HG02759 (cell line): ENCODE measurements at regions not wholly inside any gene's neighbourhood (a gene's known extent, or its start where the extent isn't known, plus 50 kb on each side); places are given as distances from the start of the nearest gene placed in this dataset.
"Not testable (repeated sequence)": the region's sequence is repeated elsewhere in the genome, so short reads cannot be mapped to it uniquely, and the experiment has no call there.

Experiments
- ATAC-seq: cut with Tn5 transposase; IDR thresholded peaks from one replicate; pipeline ENCODE4 v1.9.1; 2021; ENCODE audit warnings: mild to moderate bottlenecking, moderate library complexity; ENCODE audit not compliant: unreplicated experiment

DNA sequence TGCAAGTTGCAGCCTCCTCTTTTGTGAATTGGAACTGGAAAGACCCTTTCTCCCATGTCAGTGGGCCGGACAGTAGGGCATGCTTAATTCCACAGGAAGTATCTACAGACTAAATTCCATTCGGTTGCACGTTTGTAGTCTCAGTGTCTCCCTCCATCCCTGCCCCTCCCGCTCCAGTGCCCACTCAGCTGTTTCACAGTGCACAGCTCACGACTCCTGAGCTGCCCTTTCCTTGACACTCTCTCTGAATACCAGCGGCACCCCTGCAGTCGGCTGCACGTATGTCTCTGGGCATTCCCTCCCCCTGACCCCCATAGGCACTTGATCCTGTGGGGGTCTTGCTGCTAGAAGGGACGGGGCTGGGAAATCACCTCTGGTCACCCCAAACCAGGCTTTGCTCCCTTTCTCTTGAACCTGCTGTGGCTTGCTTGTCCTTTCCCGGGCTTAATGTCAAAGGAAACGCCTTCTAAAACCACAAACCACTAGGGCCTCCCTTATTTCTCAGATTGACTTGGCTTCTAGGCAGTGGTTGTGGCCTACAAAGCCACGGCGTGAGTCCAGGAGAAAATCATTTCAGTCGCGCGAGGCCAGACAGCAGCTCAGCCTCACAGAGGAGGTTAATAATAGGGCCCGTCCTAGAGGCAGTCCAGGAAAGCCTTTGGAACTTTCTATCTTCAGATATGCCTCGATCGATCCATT lies 365.3 kb upstream of the PROX1 start:
- ATAC-seq, result peak; percentile 62

DNA sequence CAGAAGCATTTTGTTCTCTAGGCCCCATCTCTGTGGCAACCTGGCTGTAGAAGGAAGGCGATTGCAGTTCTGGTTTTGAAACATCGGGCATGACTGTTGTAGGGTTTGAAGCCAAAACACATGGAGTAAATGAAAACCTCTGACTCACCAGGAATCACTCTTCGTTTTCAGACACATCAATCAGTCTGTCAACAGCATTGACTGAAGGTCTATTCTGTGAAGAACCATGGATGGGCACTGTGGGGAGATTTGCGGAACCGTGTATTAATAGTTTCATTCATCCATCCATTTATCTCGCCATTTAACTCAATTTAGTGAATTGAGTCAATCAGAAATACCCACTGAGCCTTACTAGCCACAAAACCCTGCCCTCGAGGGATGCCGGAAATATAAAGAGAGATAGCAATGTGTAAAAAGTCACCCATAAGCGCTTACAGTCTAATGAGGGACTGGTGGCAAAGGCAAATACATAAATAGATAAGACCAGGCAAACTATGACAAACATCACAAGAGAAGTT lies 364.6 kb upstream of the PROX1 start:
- ATAC-seq, result peak; percentile 22

DNA sequence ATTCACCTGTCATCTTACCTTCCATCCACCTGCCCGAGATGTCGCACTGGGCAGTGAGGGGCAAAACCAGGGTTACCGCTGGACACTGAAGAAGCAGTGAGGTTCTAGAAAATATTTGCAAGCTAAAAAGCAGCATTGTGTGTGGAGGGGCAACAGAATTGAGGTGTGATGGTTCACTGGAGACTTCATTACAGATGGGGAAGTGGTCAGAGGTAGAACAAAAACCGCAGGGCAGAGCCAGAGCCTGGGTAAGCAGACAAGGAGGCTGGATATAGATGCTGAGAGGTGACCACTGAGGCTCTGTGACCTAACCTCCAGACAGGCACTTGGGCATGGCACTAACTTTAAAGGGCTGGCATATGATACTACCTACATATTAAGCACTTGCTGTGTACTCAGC lies 363.9 kb upstream of the PROX1 start:
- no peak for ATAC-seq

DNA sequence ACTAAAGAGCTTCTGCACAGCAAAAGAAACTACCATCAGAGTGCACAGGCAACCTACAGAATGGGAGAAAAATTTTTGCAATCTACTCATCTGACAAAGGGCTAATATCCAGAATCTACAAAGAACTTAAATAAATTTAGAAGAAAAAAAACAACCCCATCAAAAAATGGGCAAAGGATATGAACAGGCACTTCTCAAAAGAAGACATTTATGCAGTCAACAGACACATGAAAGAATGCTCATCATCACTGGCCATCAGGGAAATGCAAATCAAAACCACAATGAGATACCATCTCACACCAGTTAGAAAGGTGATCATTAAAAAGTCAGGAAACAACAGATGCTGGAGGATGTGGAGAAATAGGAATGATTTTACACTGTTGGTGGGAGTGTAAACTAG lies 351.0 kb upstream of the PROX1 start:
- not testable (repeated sequence) for ATAC-seq

DNA sequence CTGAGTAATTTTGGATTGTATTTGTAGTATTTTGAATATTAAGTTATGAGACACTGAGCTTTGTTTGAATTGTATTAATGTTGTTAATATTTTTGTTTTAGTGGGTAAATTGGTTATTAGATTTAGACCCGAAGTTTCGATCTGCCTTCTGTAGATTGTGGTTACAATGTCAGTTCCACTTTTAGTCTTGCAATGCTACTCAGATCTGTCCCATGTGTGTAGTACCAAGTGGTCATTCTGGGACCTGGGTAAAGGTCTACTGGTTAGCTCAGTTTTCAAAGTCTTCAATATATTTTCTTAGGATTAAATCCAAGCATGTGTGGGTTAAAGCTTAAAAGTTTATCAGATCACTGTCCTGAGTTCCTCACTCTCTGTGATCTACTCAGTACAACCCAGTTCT lies 346.5 kb upstream of the PROX1 start:
- no peak for ATAC-seq

DNA sequence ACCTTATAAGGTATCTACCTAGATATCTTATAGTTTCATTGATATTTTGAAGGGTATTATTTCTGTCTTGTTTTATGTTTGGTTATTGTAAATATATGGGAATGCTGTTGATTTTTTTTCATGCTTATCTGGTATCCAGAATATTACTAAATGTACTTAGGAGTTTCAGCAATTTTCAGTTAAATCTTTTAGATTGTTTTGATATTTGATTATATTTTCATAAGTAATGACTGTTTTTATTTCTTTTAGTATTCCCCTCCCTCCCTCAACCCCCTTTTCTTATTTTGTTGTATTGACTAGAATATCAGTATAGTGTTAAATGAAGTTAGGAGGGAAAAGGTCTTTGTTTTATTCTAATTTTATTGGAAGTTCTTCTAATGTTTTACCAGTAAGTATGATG lies 344.4 kb upstream of the PROX1 start:
- no peak for ATAC-seq

DNA sequence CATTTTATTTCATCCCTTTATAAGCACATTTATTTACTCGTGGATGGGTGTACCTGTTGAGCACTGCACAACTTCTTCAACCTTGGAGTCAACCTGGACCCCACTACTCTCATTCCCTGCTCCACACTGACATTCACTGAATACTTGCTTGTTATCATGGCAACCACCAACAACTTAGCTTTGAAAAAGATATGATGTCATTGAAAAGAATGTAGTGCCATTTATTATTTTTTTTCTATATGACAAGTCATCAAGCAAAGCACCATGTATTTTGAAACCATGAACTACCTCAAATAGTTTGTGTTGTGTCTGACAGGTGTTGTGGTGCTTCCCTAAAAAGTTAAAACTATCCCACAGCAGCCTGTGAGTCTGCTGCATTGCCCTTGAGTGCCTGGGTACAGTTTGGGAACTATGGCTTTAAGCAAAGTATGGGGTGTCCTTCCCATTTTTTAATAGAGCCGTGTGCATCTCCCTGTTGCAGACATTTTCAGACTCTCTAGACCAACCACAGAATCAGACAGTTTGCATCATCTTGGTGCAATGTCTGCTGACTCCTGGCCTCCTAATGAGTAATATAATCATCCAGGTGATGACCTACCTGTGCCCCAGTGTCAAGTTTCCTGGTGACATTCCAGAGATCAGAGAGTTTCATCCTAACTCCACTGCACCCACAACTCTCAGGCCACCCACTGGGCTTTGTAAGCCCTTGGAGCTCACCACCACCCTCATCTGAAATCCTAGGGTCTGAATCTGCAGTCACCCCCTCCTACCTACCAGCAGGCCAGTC lies 339.7 kb upstream of the PROX1 start:
- ATAC-seq, result no peak

DNA sequence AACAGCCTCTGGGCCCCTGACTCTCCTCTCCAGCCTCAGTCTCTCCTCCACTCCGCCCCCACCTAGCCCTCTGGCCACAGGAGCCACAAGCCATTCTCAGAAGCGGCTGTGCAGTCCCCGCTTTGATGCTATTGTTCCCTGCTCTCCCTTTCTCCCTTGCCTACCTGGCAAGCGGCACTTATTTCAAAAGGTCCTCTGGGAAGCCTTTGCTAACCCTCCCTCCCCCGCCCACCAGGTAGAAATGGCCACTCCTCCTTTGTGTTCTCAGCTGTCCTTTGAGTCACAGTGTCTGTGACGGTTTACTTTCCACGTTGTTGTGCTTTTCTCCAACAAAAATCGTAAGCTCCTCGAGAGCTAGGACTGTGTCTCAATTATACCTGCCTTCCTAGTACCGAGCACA lies 338.4 kb upstream of the PROX1 start:
- no peak for ATAC-seq

DNA sequence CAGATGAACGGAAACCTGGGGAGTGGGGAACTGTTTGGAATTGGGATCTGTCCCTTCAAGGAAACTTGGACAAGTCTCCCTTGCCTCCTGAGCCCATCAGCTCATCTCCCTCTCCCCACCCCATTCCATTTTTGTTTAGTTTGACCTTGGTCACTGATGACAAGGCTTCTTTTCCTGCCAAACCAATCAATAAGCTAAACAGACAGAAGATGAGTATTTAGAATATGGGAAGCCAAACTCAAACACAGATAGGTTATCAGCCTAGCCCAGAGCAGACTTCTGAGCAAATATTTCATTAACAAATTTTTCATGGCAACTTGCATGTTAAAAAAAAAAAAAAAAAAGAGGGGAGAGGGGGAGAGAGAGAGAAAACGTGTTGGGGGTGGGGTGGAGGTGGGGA lies 337.2 kb upstream of the PROX1 start:
- ATAC-seq, result no peak

DNA sequence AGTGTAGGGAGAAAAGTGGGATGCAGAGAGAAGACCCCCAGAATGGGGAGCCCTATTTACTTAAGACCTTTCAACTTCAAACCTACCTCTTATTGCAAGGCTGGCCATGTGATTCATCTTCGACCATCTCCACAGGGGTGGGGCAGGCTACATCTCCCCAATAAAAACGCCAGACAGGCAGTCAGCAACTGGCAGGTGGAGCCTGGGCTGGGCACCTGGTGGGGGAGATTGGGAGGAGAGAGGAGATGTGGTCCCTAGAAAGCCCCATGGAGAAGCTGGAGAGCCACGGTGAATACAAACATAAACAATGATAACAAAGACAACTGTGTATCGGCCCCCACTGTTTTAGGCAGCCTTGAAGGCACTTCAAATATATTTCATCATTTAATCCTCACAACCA lies 336.7 kb upstream of the PROX1 start:
- ATAC-seq, result no peak

DNA sequence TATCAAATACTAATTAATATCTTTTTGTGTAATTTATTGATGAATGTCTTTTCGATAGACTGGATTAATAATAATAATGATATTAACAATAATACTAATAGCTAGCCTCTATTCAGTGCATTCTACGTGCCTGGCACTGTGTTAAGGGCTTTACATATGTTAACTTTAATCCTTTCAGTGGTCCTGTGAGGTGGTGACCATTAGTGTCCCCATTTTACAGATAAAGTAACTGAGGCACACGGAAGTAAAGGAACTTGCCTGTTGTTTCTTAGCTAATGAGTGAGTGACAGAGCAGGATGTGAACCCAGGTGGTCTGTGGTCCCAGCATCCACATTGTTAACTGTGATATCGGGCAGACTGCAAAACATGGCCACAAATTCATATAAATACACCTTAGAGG lies 335.7 kb upstream of the PROX1 start:
- no peak for ATAC-seq

DNA sequence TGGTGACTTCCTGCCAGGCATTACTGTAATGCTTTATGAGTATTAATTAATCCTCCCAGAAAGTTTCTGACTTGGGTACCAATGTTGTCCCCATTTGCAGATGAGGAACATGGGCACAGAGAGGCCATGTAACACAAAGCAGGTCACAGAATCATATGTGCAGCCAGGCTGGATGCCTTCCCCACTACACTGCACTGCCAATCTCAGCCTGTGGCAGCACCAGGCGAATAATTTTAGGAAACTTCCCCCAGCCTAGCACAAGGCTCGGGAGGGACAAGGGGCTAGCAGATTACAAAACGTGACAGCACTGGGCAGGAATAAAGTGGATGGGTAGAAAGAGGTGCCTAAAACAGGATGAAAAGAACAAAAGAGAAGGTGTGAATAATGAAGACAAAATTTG lies 331.7 kb upstream of the PROX1 start:
- ATAC-seq, result no peak

DNA sequence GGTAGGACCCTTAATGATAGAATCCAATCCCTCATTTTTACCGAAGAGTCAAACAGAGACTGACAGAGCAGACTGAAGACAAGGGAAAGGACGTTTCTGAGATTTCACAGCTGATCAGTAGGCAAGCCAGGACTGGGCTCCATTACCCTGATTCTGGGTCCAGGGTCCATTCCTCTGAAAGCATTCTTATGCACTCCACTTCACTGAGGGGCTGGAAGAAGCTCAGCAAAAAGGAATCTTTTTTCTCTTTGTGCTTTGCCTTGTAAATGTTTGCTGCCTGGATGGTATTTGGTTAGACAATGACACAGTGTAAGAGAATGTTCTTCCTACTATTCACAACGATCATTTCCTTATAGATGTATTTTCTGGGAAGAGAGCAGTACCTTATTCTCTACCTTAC lies 331.3 kb upstream of the PROX1 start:
- ATAC-seq, result no peak

DNA sequence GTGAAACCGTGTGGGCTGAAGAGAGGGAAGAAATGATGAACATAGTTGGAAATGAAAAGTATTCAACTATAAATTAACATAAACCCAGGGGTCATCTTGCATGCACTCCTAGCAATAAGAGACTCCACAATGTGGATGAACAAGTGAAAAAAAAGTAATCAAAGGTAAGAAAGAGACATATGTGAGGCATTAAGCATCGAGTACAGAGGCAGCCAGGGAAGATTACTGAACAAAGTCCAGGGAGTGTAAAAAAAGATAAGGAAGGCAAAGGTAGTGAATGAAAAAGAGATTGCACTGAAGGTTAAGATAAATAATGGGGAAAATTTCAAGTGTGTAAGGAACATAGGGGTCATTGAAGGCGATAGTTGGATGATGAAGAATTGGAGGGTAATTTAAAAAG lies 330.8 kb upstream of the PROX1 start:
- ATAC-seq, result no peak

DNA sequence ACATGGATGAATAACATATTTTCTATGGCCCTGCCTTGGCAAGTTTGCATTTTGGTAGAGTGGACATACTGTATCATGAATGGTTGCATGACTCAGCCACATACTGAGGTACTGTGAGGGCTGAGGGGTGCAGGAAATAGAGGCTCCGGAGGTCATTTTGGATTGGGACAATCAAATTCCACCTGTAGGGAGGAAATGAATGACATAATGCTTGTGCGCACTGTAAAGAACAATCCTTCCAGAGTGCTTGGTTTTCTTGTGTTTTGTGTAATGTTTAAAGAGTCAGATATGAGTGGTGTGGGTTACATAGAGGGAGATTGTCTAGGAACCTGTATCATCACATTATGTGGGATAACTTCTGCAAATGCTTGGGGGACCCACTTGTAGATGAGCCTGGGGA lies 329.9 kb upstream of the PROX1 start:
- ATAC-seq, result no peak

DNA sequence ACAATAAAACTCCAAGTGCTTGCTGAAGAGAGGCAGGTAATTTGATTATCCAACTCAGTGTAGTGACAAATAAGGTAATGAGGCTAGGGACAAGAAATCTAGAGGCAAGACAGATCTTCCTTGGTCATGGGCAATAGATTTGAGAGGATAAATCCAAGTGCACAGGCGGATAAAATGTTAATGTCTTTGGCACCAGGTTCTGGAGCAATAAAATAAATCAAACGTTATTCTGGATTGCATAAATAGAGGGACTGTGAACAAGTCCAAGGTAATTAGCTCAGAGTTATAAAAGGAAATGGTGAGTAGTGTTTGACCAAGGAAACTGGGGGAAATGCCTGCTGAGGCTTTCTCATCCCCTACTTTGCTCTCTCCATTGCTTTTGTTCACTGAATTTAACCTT lies 329.3 kb upstream of the PROX1 start:
- no peak for ATAC-seq

DNA sequence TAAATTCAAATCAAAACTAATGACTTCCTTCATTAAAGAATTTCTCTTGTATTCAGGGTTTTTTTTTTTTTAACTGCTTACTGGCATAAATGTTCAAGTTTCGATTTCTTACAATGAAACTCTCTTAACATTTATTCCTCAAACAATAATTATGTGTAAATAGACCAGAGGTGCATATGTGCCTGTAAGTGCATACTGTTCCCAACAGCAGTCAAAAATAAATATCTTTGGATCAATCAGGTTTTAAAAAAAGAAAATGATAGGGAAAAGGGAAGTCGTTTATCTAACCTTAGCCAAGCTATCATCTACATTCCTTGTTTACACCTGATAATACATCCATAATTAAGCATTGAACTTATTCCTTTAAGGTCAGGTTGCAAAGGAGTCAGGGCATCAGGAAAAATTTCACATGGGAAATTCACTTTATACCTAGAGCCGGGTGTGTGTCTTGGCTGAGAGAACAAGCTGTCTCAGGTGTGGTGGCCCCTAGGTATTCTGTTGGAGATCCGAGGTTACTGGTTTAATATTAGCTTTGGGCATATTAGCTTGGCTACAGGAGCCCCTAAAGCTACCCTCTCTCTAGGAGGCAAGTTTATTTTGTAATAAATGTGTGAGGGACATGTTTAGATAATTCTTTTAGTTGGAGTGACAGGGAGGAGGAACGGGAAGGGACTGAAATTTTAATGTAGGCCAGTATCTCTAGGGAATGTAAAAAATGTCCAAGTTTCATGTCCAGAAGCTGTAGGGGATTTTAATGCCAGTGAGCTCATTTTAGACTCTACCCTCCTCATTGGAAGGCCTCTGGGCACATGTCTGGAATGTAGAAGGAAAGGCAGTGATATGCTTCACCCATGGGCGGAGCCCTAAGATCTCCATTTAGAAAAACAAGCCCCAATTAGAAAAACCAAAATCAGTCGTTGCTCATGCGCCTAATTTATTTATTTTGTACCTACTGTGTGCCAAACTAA lies 327.9 kb upstream of the PROX1 start:
- ATAC-seq, result no peak

DNA sequence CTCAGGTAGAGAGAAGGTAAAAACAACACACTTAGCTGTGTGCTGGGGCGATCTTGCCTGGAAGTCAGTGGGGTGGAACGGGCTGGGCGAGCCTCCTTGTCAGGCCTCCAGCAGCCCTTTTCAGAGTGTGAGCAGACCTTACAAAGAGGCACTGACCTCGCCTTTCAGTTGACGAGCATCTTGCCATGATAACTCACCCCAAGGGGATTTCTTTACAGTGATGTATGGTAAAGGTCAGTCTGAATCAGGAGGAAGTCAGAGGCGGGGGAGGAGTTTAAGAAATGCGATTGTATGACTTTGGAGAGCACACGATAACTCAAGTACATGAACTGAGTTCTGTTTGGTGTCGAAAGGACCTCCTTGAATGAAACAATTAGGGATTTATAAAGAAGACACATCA lies 326.5 kb upstream of the PROX1 start:
- ATAC-seq, result no peak

DNA sequence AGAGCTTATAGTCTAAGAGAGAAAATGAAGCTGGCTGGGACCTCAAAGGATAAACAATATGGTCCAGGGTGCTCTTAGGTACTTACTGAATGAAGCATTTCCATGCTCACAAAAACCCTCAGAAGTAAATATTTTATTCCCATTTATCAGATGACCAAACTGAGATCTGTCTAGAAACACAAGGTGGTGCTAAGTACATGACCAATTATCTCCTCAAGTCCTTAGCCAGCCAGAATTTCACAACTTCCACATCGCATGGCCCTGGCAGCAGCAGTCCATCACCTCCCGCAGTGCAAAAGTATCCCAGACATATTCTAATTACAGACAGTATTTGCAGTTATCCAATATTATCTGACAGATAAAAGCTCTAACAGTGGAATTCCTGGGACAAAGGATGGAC lies 321.7 kb upstream of the PROX1 start:
- no peak for ATAC-seq

DNA sequence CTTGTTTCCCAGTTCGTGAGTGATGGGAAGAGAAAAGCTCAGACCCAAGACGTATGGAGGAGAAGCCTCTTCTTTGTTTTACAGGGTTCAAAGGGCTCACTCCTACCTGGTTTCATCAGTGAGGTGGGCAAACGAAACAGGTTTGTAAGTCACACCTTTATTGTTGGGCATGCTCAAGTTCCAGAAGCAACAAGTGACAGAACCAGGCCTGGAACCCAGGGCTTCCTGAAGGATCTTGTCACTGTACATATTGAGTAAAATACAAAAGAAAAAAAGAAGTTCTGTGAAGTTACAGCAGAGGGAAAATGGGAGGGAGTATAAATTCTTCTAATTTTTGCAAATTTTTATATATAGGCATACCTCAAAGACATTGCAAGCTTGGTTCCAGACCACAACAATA lies 320.9 kb upstream of the PROX1 start:
- no peak for ATAC-seq

DNA sequence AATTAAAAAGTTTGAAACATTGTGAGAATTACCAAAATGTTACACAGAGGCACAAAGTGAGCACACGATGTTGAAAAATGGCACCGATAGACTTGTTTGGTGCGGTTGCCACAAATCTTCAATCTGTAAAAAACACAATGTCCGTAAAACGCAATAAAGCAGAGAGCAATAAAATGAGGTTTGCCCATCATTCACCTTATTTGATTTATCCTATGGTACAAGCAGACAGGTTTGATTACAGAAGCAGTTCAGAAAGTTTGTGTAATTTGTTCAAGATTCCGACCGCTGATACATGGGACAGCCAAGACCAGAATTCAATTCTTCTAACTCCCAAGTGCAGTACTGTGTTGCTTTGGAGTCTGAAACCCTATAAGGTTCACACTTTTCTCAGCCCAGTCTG lies 318.3 kb upstream of the PROX1 start:
- ATAC-seq, result no peak
